Activated CD8-positive, alpha-beta memory T cell treated with anti-CD3 and anti-CD28 coated beads for 48 hours (primary cell): ENCODE measurements at regions not wholly inside any gene's neighbourhood (a gene's known extent, or its start where the extent isn't known, plus 50 kb on each side); places are given as distances from the start of the nearest gene placed in this dataset.

ENCODE experiments used
- DNase-seq, 3 experiments: peaks; one replicate each; pipeline ENCODE4 v3.0.0-alpha.2; 2020; ENCODE audit warnings: low read depth in 2 of 3, low spot score in 2 of 3

GRCh38 chr21:31470896-31471694, 127.0 kb upstream of the TIAM1 start:
- DNase-seq: no peak

GRCh38 chr21:31460980-31461379, 116.9 kb upstream of the TIAM1 start:
- DNase-seq: no peak

DNA sequence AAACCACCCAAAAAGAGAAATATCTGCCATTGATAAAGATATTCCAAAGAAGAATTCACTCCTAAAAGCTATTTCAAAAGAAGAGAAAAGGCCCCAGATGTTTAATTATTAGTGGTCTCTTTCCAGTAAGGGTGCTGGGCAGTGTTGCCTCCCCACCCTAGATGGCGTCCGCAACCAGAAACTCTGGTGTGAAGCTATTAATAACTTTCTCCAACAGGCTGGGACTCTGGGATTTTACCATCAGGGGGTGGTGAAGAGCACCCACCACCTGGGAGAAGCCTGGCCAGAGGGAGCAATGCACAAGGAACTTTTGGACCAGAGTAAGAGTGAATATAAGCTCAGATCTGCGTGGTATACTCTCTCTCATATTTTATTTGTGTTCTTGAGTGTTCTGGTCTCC, 115.4 kb upstream of the TIAM1 start:
- no peak for DNase-seq

DNA sequence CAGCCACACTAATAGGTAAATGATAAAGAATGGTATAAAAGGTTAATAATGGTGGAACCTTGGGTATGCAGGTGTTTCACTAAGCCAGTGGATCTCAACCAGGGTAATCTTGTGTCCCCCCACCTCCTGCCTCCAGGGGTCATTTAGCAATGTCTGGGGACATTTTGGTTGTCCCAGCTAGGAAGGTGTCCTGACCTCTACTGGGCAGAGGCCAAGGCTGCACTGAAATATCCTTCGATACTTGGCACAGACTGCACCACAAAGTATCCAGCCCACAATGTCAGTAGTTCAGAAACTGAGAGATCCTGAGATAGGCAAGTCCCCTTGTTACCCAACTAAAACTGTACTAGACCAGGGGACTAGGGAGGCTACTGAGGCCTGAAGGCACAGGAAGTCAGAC, 113.6 kb upstream of the TIAM1 start:
- no peak for DNase-seq

DNA sequence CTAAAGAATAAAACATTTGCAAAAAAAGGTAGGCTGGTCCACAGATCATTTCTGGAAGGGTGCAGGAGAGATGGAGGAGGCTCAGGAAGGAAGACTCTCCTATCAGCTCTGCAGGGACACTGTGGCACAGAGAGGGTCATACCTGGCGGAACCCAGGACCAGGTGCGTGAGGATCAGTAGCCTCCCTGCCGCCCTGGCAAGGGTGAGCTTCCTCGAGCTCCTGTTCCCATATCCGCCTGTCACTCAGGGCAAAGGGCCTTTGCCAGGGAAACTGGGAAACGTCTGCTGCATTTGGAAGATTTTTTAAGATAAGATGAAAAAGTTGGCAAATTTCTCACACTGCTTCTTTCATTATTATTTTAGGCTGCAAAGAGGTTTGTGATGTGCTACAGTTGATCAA, 112.1 kb upstream of the TIAM1 start:
- DNase-seq: no peak

DNA sequence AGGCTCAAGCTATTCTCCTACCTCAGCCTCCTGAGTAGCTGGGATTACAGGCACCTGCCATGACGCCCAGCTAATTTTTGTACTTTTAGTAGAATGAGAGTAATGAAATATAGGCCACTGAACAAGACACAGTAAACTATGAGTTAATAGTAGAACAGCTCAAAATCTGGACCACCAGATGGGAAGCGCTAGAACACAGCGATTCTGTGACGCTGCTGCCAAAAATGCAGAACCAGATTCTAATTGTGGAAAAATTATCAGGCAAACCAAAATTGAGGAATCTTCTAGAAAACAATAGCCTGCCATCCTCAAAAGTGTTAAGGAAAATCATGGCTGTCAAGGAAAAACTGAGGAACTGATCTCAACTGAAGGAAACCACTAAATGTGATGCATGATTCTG, 111.4 kb upstream of the TIAM1 start:
- DNase-seq: no peak

GRCh38 chr21:31450980-31451379, 106.9 kb upstream of the TIAM1 start:
- no peak for DNase-seq

DNA sequence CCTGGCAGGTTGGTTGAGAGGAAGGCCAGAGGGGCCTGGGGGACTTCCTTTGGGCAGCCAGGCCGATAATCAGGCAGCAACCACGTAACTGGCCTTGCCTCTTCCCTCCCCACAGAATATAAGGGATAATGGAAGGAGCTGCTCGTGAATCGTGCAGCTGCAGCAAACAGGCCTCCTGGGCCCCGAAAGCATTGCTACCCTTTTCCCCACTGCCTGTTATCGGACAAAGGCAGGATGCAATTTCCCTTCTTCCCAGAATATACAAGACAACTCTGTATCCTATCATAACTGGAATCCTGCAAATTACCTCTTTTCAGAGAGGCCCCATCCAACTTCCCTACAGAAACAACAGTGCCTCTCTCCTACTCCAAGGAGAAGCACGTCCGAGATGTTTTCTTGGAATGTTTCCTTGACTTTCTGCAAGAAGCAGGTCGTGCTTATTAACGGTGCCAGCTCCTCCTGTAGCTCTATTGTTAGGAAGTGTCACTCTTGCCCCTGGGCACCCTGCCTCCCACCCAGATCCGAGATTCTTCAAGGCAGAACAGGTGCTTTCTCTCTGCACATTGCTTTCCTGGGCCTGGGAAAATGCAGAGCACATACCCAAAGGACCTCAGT, 106.0 kb upstream of the TIAM1 start:
- no peak for DNase-seq

DNA sequence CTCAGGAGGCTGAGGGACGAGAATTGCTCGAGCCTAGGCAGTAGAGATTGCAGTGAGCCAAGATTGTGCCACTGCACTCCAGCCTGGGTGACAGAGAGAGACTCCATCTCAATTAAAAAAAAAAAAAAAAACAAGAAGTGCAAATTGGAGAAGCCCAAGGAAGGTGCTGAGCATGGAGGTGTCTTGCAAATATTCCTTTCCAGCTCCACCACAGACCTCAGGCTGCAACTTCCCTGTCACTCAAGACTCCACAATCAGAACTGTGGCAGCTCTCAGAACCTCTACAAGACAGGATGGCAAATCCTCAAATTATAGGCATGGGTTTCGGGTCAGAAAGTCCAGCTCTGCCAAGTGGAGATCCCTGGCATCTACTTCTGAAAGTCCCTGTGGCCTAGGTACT, 104.4 kb upstream of the TIAM1 start:
- no peak for DNase-seq

GRCh38 chr21:31447505-31447904, 103.4 kb upstream of the TIAM1 start:
- no peak for DNase-seq

GRCh38 chr21:31446226-31446855, 102.3 kb upstream of the TIAM1 start:
- DNase-seq: no peak

DNA sequence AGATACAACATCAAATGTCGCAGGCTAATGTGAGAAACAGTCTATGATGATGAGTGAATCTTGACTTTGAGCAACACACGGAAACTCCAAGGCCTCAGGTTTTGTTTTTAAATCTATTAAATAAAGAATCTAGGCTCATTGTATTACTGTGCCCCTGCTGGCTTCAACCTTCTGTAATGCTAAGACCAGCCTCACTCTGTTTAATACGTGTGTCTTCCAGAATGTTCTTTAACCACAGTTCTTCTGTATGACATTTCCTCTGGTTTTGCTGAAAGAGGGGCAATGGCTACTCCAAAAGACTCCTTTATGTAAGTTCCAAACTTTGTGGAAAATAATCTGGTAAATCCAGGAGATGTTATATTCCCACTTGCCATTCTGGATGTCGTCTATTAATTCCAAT, 101.1 kb upstream of the TIAM1 start:
- DNase-seq: no peak

DNA sequence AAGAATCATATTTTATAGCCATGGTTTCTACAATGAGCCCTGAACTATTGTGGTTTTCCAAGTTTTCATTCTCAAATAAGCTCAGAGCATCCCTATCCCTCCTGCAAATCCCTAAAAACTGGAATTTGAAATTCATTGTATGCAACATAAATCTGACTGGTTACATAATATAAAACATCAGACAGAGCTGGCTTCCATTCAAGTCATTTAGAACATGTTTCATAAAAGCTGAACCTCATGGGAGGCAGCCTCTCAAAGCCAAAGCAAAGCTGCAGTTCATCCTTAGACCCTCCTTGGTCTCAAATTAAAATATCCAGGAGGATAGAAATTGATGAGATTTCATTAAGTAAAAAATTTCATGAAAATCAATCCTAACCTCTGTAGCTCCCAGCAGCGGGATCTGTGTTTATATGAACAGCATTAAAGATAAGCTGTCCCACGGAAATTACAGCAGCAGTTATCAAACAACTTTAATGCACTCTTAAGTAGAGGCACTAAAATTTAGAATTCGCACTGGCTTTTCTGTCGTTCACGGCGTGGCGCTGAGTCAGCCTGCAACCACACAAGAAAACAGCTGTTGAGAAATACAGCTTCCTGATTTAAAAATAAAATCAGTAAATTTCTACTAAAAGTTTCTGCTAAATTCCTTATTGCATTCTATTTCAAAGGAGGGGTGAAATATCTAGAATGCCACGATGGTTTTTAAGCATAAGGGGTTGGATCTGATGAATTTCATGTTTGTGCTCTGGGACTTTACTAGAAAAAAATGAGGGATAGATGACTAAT, 99.9 kb upstream of the TIAM1 start:
- DNase-seq: no peak

- no peak for DNase-seq
These were observed 98.3 kb upstream of the TIAM1 start for GRCh38 chr21:31442339-31442738.

DNA sequence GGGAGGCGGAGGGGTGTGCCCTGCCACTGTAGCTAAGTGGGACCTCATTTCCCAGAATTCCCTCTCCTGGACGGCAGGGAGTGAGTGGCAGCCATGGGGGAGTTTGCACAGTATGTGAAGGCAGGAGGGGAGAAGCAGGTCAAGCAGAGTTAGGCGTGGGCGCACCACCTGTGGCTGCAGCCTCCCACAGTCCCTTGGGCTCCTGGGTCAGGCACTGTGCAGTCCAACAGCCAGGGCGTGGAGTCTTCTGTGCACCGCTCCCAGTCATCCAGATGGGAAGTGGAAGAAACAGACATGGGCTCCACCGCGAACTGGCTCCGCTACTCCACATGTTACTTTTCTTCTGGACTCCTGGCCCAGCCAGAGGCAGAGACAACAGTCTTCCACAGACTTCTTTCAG, 85.4 kb upstream of the TIAM1 start:
- no peak for DNase-seq

GRCh38 chr21:31426235-31426797, 82.3 kb upstream of the TIAM1 start:
- DNase-seq: no peak

- no peak for DNase-seq
These were observed 81.1 kb upstream of the TIAM1 start for GRCh38 chr21:31425138-31425537.

DNA sequence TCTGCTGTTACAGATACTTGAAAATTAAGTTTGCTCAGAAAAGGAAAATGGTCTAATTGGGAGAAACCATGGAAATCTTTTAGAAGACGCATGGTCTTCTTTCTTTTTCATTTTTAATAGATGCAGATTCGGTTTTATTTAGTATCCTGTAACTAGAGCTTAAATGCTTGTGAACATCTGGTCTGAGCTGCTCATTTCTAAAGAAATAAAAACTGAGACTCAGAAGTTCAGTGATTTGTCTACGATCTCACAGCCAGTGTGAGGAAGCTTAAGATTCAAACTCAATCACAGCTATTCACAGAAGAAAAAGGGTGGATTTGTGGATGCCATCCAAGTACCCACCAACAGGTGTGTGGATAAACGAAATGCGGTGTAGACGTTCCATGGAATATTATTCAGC, 80.0 kb upstream of the TIAM1 start:
- no peak for DNase-seq

- no peak for DNase-seq
These were observed 76.9 kb upstream of the TIAM1 start for GRCh38 chr21:31420988-31421387.

DNA sequence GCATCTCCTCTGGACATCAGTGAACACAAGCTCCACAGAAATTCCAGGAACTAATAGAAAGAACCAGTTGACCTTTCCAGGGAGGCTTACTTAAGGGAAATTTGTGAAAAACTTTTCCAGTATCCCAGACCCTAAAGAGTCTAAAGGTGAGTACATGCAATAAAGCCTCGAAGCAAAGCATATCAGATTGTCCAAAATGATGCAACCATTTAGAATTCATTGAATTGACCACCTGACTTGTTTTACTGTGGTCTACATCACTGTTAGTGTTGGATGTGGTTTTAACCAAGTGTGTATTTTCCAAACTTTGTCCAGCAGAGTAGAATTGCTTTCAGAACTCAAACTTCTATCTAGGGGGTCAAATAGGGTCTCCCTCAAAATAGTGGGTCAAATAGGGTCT, 76.3 kb upstream of the TIAM1 start:
- no peak for DNase-seq

DNA sequence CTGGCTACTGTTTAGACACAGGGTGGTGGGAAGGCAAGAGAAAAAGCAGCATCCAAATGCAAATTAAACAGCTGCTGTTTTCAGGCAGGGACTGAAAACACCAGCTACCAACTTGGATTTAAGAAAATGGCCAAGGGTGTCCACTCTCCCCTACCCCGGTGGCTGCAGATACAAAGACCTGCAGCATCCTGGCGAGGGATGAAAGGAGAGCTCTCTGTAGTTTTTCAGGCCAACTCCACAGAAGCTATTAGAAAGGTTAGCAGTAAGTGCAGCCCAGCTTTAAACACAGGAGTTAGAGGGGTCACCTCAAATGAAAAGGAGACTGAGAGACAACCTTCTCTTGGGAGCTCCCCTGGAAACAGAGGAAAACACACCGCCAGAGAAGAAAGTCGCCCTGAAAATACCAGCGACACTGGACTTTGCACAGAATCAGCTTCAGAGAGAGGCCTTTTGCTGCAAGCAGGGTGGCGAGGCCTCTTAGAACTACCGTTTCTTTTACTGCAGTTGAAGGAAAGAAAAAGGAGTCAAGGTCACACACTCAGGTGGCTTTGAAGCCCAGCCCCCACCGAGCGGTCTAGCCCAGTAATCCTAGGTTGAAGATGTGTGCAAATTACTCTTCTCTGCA, 74.4 kb upstream of the TIAM1 start:
- DNase-seq: no peak
